Liver (tissue), 8 donors: ENCODE measurements at regions not wholly inside any gene's neighbourhood (a gene's known extent, or its start where the extent isn't known, plus 50 kb on each side); places are given as distances from the start of the nearest gene placed in this dataset.

Experiments used
- DNase-seq: peaks from one replicate; pipeline ENCODE4 v3.0.0-alpha.2; 2017; ENCODE audit warnings: low spot score
- H3K27ac ChIP-seq, 2 donors: one replicate each; pipeline ENCODE4 v1.7.0; 2013; ENCODE audit warnings: inconsistent platforms in 2 of 2, low read length in 2 of 2, control low read depth in 1 of 2, low read depth in 1 of 2, mild to moderate bottlenecking in 1 of 2
- H3K27me3 ChIP-seq, 4 donors: one replicate each; pipeline versions ENCODE4 v1.6.1 to v1.7.0; 2013; ENCODE audit warnings: low read length in 3 of 4, inconsistent platforms in 1 of 4, mild to moderate bottlenecking in 1 of 4, moderate library complexity in 1 of 4; ENCODE audit not compliant: control insufficient read depth in 4 of 4, insufficient read depth in 4 of 4
- H3K36me3 ChIP-seq, 4 donors: one replicate each; pipeline versions ENCODE4 v1.6.1 to v1.7.0; 2013; ENCODE audit warnings: low read length in 3 of 4, mild to moderate bottlenecking in 3 of 4, low read depth in 1 of 4, moderate library complexity in 1 of 4; ENCODE audit not compliant: control insufficient read depth in 4 of 4, insufficient read depth in 3 of 4
- H3K4me1 ChIP-seq, 4 donors: one replicate each; pipeline versions ENCODE4 v1.6.1 to v1.7.0; 2013; ENCODE audit warnings: low read length in 3 of 4, mild to moderate bottlenecking in 3 of 4, moderate library complexity in 1 of 4; ENCODE audit not compliant: control insufficient read depth in 4 of 4, insufficient read depth in 4 of 4
- H3K4me3 ChIP-seq, 3 donors: one replicate each; pipeline versions ENCODE4 v1.6.1 to v1.7.0; 2013; ENCODE audit warnings: low read length in 3 of 3, control low read depth in 1 of 3, low read depth in 1 of 3, mild to moderate bottlenecking in 1 of 3
- H3K9ac ChIP-seq, 2 donors: one replicate each; pipeline ENCODE4 v1.7.0; 2013; ENCODE audit warnings: low read length in 2 of 2, mild to moderate bottlenecking in 2 of 2, moderate library complexity in 2 of 2, control low read depth in 1 of 2, low read depth in 1 of 2
- H3K9me3 ChIP-seq, 4 donors: one replicate each; pipeline versions ENCODE4 v1.6.1 to v1.7.0; 2013; ENCODE audit warnings: low read length in 3 of 4; ENCODE audit not compliant: control insufficient read depth in 4 of 4
- ATF3 ChIP-seq: IDR thresholded peaks from 2 replicates; pipeline ENCODE4 v1.6.1; 2016; ENCODE audit warnings: antibody characterized with exemption
- CTCF ChIP-seq: fragments of 150-350 bp; IDR thresholded peaks from 2 replicates; pipeline ENCODE4 v1.5.1; 2017; ENCODE audit warnings: improper control_type of control experiment, low read depth, low read length; ENCODE audit not compliant: missing input control
- GABPA ChIP-seq, 2 donors: IDR thresholded peaks in 1 of 2; conservative IDR thresholded peaks in 1 of 2; 2 replicates each; pipeline ENCODE4 v1.6.1; 2016; ENCODE audit warnings: antibody characterized with exemption in 2 of 2, mild to moderate bottlenecking in 1 of 2, moderate library complexity in 1 of 2
- HNF4A ChIP-seq, 2 donors: conservative IDR thresholded peaks; 2 replicates each; pipeline ENCODE4 v1.6.1; 2016; ENCODE audit warnings: antibody characterized with exemption in 2 of 2, mild to moderate bottlenecking in 2 of 2
- HNF4G ChIP-seq: IDR thresholded peaks from 2 replicates; pipeline ENCODE4 v1.6.1; 2016; ENCODE audit warnings: antibody characterized with exemption
- MAX ChIP-seq: IDR thresholded peaks from 2 replicates; pipeline ENCODE4 v1.6.1; 2016; ENCODE audit warnings: antibody characterized with exemption
- NR2F2 ChIP-seq: IDR thresholded peaks from 2 replicates; pipeline ENCODE4 v1.6.1; 2016; ENCODE audit warnings: antibody characterized with exemption
- YY1 ChIP-seq: IDR thresholded peaks from 2 replicates; pipeline ENCODE4 v1.6.1; 2016; ENCODE audit warnings: antibody characterized with exemption, mild to moderate bottlenecking
- WGBS: extraction: QIAGEN DNeasy Blood & Tissue Kit; methylation state at CpG from one replicate; pipeline ENCODE4 v1.1.7; 2013; 5-methylcytosine and 5-hydroxymethylcytosine counted together
- donor health status: healthy.
- donor health status: healthy.
- donor health status: healthy.
- donor health status: healthy.
- donor health status: healthy.

- H3K4me3 ChIP-seq: no peak overlapping the region
- H3K27me3 ChIP-seq: no peaks in the 10 kb centered on the region
- WGBS: 79% methylated on average over 9 of the region's 9 CpGs
- DNase-seq: no peak
- no peaks in the 10 kb centered on the region for H3K9me3 ChIP-seq
- no peaks in the 10 kb centered on the region for H3K4me1 ChIP-seq
- no peaks in the 10 kb centered on the region for H3K36me3 ChIP-seq
- no peak overlapping the region for H3K9ac ChIP-seq
- TF ChIP-seq MAX (no peak), GABPA (IDR thresholded peaks at IDR 0.05 in 1 of 2, conservative IDR thresholded peaks at IDR 0.05 in 1 of 2) (no peak), ATF3 (no peak)
- no peak overlapping the region for H3K27ac ChIP-seq
Measured at GRCh38 chr14:99033951-99034350, 238.0 kb downstream of the BCL11B start.

GRCh38 chr14:99034711-99035171, 237.3 kb downstream of the BCL11B start:
- Histone ChIP-seq H3K27ac (no peak overlapping the region), H3K4me3 (no peak overlapping the region), H3K9ac (no peak overlapping the region), H3K36me3 (no peaks in the 10 kb centered on the region), H3K4me1 (no peaks in the 10 kb centered on the region), H3K9me3 (no peaks in the 10 kb centered on the region), H3K27me3 (no peaks in the 10 kb centered on the region)
- WGBS: 80% methylated on average over 16 of the region's 16 CpGs
- DNase-seq: no peak
- TF ChIP-seq MAX (no peak), HNF4A (conservative IDR thresholded peaks at IDR 0.05) (no peak), NR2F2 (no peak), ATF3 (no peak), HNF4G (no peak), YY1 (no peak)

- Histone ChIP-seq H3K4me1 (no peaks in the 10 kb centered on the region), H3K27me3 (no peaks in the 10 kb centered on the region), H3K9me3 (no peaks in the 10 kb centered on the region), H3K27ac (no peak overlapping the region), H3K9ac (no peak overlapping the region), H3K4me3 (no peak overlapping the region), H3K36me3 (no peaks in the 10 kb centered on the region)
- WGBS: 61% methylated on average over 4 of the region's 4 CpGs
- TF ChIP-seq HNF4A (conservative IDR thresholded peaks at IDR 0.05) (no peak), YY1 (no peak), CTCF (no peak), GABPA (IDR thresholded peaks at IDR 0.05 in 1 of 2, conservative IDR thresholded peaks at IDR 0.05 in 1 of 2) (no peak), MAX (no peak)
- no peak for DNase-seq
Measured at GRCh38 chr14:99035268-99035667, 236.7 kb downstream of the BCL11B start.
